ENCODE measurements at regions not wholly inside any gene's neighbourhood (a gene's known extent, or its start where the extent isn't known, plus 50 kb on each side); places are given as distances from the start of the nearest gene placed in this dataset.

DNA sequence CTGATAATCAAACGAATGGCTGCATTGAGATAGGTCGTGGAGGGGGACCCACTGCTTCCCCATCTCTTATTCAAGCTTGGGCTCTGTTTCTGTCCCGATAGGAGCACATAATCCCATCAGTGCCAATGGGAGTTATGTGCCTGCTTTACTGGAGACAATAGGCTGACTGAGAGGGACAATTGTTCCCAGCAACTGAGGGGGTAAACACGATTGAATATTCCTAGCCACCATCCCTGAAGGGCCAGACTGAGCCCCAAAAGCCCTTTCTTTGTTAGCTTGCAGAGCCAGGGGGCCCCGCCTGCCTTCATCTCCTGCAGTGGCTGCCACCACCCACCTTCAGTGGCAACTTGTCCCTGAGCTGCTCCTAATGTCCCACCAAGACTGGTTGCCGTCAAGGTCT lies 172.8 kb upstream of the NAV2 start:
- no peak overlapping the region for H2AFZ ChIP-seq (ENCODE audit: insufficient read depth, low read depth, low read length, poor library complexity, severe bottlenecking)
- H3K36me3 ChIP-seq (replicated peaks in 1 of 2; ENCODE audit: control extremely low read depth in 1 of 2, control insufficient read depth in 1 of 2, extremely low read depth in 1 of 2, insufficient read depth in 2 of 2, low read length in 1 of 2): no peaks in the 10 kb centered on the region
- no peak overlapping the region for H3K27ac ChIP-seq (ENCODE audit: low read length in 2 of 2)
- CTCF ChIA-PET: interaction anchor here (1.3 kb wide), 1 partner anchor 12 kb away, joined by 3 read pairs; no protein-coding TSS in a partner anchor
- no peak overlapping the region for H3K4me3 ChIP-seq (ENCODE audit: control extremely low read depth in 1 of 5, extremely low read depth in 1 of 5, insufficient read depth in 1 of 5, low read depth in 2 of 5, low read length in 4 of 5)
- H3K4me3 Mint-ChIP-seq: no peak overlapping the region
- H4K20me1 ChIP-seq (ENCODE audit: control insufficient read depth, insufficient read depth, low read length, poor library complexity, severe bottlenecking): no peaks in the 10 kb centered on the region
- no peak overlapping the region for H3K9ac ChIP-seq (ENCODE audit: low read length)
- H3K27me3 ChIP-seq (replicated peaks in 1 of 4; ENCODE audit: control extremely low read depth in 1 of 4, control insufficient read depth in 3 of 4, insufficient read depth in 4 of 4, low read length in 3 of 4): no peaks in the 10 kb centered on the region
- H3K4me1 ChIP-seq (ENCODE audit: control insufficient read depth in 2 of 2, insufficient read depth in 2 of 2, low read length in 2 of 2): no peaks in the 10 kb centered on the region
- H3K27ac Mint-ChIP-seq: no peak overlapping the region
- POLR2A ChIA-PET: no interaction called here
- no peaks in the 10 kb centered on the region for H3K79me2 ChIP-seq (ENCODE audit: control insufficient read depth, insufficient read depth, low read length)
- no peaks in the 10 kb centered on the region for H3K4me1 Mint-ChIP-seq
- intact Hi-C loops (cut with micrococcal nuclease): no loop called here
- H3K27me3 Mint-ChIP-seq: peaks cover 15% of the 10 kb centered on the region
- peaks cover 0 to 6% (median 0%) of the 10 kb centered on the region in 3 donors for H3K9me3 ChIP-seq (ENCODE audit: control extremely low read depth in 1 of 3, control insufficient read depth in 2 of 3, insufficient read depth in 1 of 3, low read length in 2 of 3)
- WGBS (ENCODE audit: insufficient coverage): 81% methylated on average over 5 of the region's 6 CpGs
- TF ChIP-seq EZH2 (IDR thresholded peaks at IDR 0.05; ENCODE audit: borderline replicate concordance, insufficient read depth, low read depth, low read length, poor library complexity, severe bottlenecking): no peak
- ATAC-seq (ENCODE audit: low read depth) (no peak), DNase-seq (no peak)
- H3K9me3 Mint-ChIP-seq (ENCODE audit: insufficient read depth): no peaks in the 10 kb centered on the region
- H3K4me2 ChIP-seq (replicated peaks; ENCODE audit: low read depth, low read length, poor library complexity, severe bottlenecking): no peak overlapping the region

DNA sequence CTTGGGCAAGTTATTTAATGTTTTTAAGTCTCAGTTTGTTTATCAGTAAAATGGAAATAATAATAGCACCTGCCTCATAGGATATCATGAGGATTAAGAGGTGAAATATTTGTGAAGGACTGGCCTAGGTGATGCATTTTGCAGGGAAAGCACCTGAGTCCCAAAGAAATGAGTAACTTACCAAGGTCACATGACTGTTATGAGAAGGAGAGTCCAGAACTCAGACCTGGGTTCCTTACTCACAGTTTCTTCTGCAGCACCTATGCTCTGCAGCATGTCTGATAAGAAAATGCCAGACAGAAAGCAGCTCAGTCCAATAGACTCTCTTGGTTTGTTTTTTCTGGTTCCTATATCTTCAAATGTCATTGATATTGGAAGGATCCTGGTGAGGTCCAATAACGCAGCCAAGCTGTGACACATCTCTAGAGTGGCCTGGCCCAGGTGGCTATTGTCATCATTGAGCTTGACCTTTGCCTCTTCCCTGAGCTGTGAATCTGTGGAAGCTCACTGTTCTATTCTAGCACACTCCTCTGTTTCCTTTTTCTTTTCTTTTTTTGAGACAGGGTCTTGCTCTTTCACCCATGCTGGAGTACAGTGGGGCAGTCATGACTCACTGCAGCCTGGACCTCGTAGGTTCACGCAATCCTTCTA lies 174.7 kb upstream of the NAV2 start:
- no peaks in the 10 kb centered on the region for H3K27me3 ChIP-seq (replicated peaks in 1 of 4; ENCODE audit: control extremely low read depth in 1 of 4, control insufficient read depth in 3 of 4, insufficient read depth in 4 of 4, low read length in 3 of 4)
- DNase-seq (no peak), ATAC-seq (ENCODE audit: low read depth) (no peak)
- Mint-ChIP-seq H3K4me1 (no peaks in the 10 kb centered on the region), H3K9me3 (ENCODE audit: insufficient read depth) (no peaks in the 10 kb centered on the region), H3K27me3 (peaks cover 10% of the 10 kb centered on the region), H3K27ac (no peak overlapping the region), H3K4me3 (no peak overlapping the region)
- H3K79me2 ChIP-seq (ENCODE audit: control insufficient read depth, insufficient read depth, low read length): no peaks in the 10 kb centered on the region
- H2AFZ ChIP-seq (ENCODE audit: insufficient read depth, low read depth, low read length, poor library complexity, severe bottlenecking): no peak overlapping the region
- no peaks in the 10 kb centered on the region for H4K20me1 ChIP-seq (ENCODE audit: control insufficient read depth, insufficient read depth, low read length, poor library complexity, severe bottlenecking)
- no peaks in the 10 kb centered on the region for H3K4me1 ChIP-seq (ENCODE audit: control insufficient read depth in 2 of 2, insufficient read depth in 2 of 2, low read length in 2 of 2)
- no peak overlapping the region for H3K27ac ChIP-seq (ENCODE audit: low read length in 2 of 2)
- ChIA-PET POLR2A (no interaction called here), CTCF (no interaction called here)
- intact Hi-C loops (cut with micrococcal nuclease): no loop called here
- whole genome bisulfite sequencing (ENCODE audit: insufficient coverage): 100% methylated on average over 2 of the region's 3 CpGs
- H3K4me2 ChIP-seq (replicated peaks; ENCODE audit: low read depth, low read length, poor library complexity, severe bottlenecking): no peak overlapping the region
- H3K4me3 ChIP-seq (ENCODE audit: control extremely low read depth in 1 of 5, extremely low read depth in 1 of 5, insufficient read depth in 1 of 5, low read depth in 2 of 5, low read length in 4 of 5): no peak overlapping the region
- H3K9me3 ChIP-seq (ENCODE audit: control extremely low read depth in 1 of 3, control insufficient read depth in 2 of 3, insufficient read depth in 1 of 3, low read length in 2 of 3): peaks cover 0 to 6% (median 0%) of the 10 kb centered on the region in 3 donors
- no peaks in the 10 kb centered on the region for H3K36me3 ChIP-seq (replicated peaks in 1 of 2; ENCODE audit: control extremely low read depth in 1 of 2, control insufficient read depth in 1 of 2, extremely low read depth in 1 of 2, insufficient read depth in 2 of 2, low read length in 1 of 2)
- TF ChIP-seq EZH2 (IDR thresholded peaks at IDR 0.05; ENCODE audit: borderline replicate concordance, insufficient read depth, low read depth, low read length, poor library complexity, severe bottlenecking): no peak
- TF ChIP-seq, protein P1, sequence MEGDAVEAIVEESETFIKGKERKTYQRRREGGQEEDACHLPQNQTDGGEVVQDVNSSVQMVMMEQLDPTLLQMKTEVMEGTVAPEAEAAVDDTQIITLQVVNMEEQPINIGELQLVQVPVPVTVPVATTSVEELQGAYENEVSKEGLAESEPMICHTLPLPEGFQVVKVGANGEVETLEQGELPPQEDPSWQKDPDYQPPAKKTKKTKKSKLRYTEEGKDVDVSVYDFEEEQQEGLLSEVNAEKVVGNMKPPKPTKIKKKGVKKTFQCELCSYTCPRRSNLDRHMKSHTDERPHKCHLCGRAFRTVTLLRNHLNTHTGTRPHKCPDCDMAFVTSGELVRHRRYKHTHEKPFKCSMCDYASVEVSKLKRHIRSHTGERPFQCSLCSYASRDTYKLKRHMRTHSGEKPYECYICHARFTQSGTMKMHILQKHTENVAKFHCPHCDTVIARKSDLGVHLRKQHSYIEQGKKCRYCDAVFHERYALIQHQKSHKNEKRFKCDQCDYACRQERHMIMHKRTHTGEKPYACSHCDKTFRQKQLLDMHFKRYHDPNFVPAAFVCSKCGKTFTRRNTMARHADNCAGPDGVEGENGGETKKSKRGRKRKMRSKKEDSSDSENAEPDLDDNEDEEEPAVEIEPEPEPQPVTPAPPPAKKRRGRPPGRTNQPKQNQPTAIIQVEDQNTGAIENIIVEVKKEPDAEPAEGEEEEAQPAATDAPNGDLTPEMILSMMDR (IDR thresholded peaks at IDR 0.05): no peak
- H3K9ac ChIP-seq (ENCODE audit: low read length): no peak overlapping the region

Measured in B cell (primary cell).